DMS53 treated with DMSO at 0.1 percent for 48 hours (cell line): ENCODE measurements at regions not wholly inside any gene's neighbourhood (a gene's known extent, or its start where the extent isn't known, plus 50 kb on each side); places are given as distances from the start of the nearest gene placed in this dataset.
"Not testable (repeated sequence)": the region's sequence is repeated elsewhere in the genome, so short reads cannot be mapped to it uniquely, and the experiment has no call there.

Experiments
- DNase-seq: peaks from one replicate; lab custom pipeline; 2025; ENCODE audit not compliant: unreplicated experiment; lab: John Stamatoyannopoulos, UW

GRCh38 chr14:55891692-55892091 is 226.5 kb upstream of the PELI2 start:
- DNase-seq, result no peak

GRCh38 chr14:55892906-55893305 is 225.3 kb upstream of the PELI2 start:
- no peak for DNase-seq

- DNase-seq, result no peak
Measured at GRCh38 chr14:55893705-55894104, 224.5 kb upstream of the PELI2 start.

GRCh38 chr14:55897031-55897430 is 221.2 kb upstream of the PELI2 start:
- no peak for DNase-seq

- no peak for DNase-seq
Measured at GRCh38 chr14:55898938-55899337, 219.3 kb upstream of the PELI2 start.

- no peak for DNase-seq
Measured at GRCh38 chr14:55899531-55899930, 218.7 kb upstream of the PELI2 start.

GRCh38 chr14:55900749-55901148 is 217.5 kb upstream of the PELI2 start:
- DNase-seq, result no peak

- no peak for DNase-seq
Measured at GRCh38 chr14:55901291-55901690, 216.9 kb upstream of the PELI2 start.

GRCh38 chr14:55902241-55902640 is 216.0 kb upstream of the PELI2 start:
- no peak for DNase-seq

GRCh38 chr14:55904086-55904485 is 214.1 kb upstream of the PELI2 start:
- DNase-seq, result no peak

- no peak for DNase-seq
Measured at GRCh38 chr14:55908106-55908505, 210.1 kb upstream of the PELI2 start.

GRCh38 chr14:55909879-55910278 is 208.3 kb upstream of the PELI2 start:
- no peak for DNase-seq

GRCh38 chr14:55910601-55911243 is 207.5 kb upstream of the PELI2 start:
- no peak for DNase-seq

- no peak for DNase-seq
Measured at GRCh38 chr14:55911776-55912175, 206.4 kb upstream of the PELI2 start.

- DNase-seq, result no peak
Measured at GRCh38 chr14:55912344-55912743, 205.9 kb upstream of the PELI2 start.

- DNase-seq, result no peak
Measured at GRCh38 chr14:55913324-55914025, 204.7 kb upstream of the PELI2 start.

GRCh38 chr14:55914771-55915170 is 203.4 kb upstream of the PELI2 start:
- DNase-seq, result no peak

- DNase-seq, result no peak
Measured at GRCh38 chr14:55915456-55915855, 202.8 kb upstream of the PELI2 start.

GRCh38 chr14:55919800-55920199 is 198.4 kb upstream of the PELI2 start:
- DNase-seq, result not testable (repeated sequence)

GRCh38 chr14:55921511-55921910 is 196.7 kb upstream of the PELI2 start:
- no peak for DNase-seq

GRCh38 chr14:55926007-55926406 is 192.2 kb upstream of the PELI2 start:
- DNase-seq, result peak; percentile 95

- DNase-seq, result no peak
Measured at GRCh38 chr14:55927028-55927427, 191.2 kb upstream of the PELI2 start.

GRCh38 chr14:55928276-55928675 is 189.9 kb upstream of the PELI2 start:
- DNase-seq, result no peak
